T-cell (primary cell): ENCODE measurements at regions not wholly inside any gene's neighbourhood (a gene's known extent, or its start where the extent isn't known, plus 50 kb on each side); places are given as distances from the start of the nearest gene placed in this dataset.

Experiments
- ATAC-seq, 4 experiments: fragments of 200-7000 bp in 3 of 4; fragments of 150-1000 bp in 1 of 4; cut with Tn5 transposase; replicated peaks in 1 of 4; 1 replicate in 3 of 4; 2 replicates in 1 of 4; pipeline ENCODE4 v1.10.0; 2021; ENCODE audit warnings: moderate library complexity in 3 of 4, mild to moderate bottlenecking in 2 of 4, moderate number of reproducible peaks in 1 of 4
- CTCF ChIA-PET, 2 donors: fragments of 300-600 bp; sonication (Branson Sonifier 250); formaldehyde crosslinking; loops; one replicate each; lab custom pipeline; 2022; ENCODE audit warnings: antibody characterized with exemption in 2 of 2; lab: Charles Lee
- POLR2A ChIA-PET, 2 donors: fragments of 300-600 bp; sonication (Branson Sonifier 250); formaldehyde crosslinking; loops; one replicate each; lab custom pipeline; 2022; ENCODE audit warnings: antibody characterized with exemption in 2 of 2; lab: Charles Lee
- DNase-seq, 35 experiments: peaks; one replicate each; pipeline versions ENCODE4 v3.0.0 to v3.0.0-alpha.2; 2013 to 2023
- H3K27ac ChIP-seq: one replicate; pipeline ENCODE4 v1.5.1; 2013; ENCODE audit warnings: low read length
- H3K27me3 ChIP-seq, 2 experiments: replicated peaks in 1 of 2; 1 replicate in 1 of 2; 2 replicates in 1 of 2; pipeline versions ENCODE4 v1.6.1 to v1.7.0; 2013; ENCODE audit warnings: low read length in 1 of 2, mixed read lengths in 1 of 2; ENCODE audit not compliant: control insufficient read depth in 2 of 2, insufficient read depth in 2 of 2; ENCODE audit errors: extremely low read depth in 1 of 2
- H3K36me3 ChIP-seq, 2 donors: 1 replicate in 1 of 2; 2 replicates in 1 of 2; pipeline versions ENCODE4 v1.6.1 to v1.7.0; 2013; ENCODE audit warnings: low read length in 1 of 2; ENCODE audit not compliant: control insufficient read depth in 2 of 2, insufficient read depth in 1 of 2; ENCODE audit errors: extremely low read depth in 1 of 2
- H3K4me1 ChIP-seq, 2 experiments: 1 replicate in 1 of 2; 2 replicates in 1 of 2; pipeline versions ENCODE4 v1.6.1 to v1.7.0; 2013; ENCODE audit warnings: low read length in 2 of 2, mixed read lengths in 1 of 2; ENCODE audit not compliant: insufficient read depth in 2 of 2, control insufficient read depth in 1 of 2; ENCODE audit errors: extremely low read depth in 1 of 2
- H3K4me3 ChIP-seq, 2 donors: 1 replicate in 1 of 2; 2 replicates in 1 of 2; pipeline versions ENCODE4 v1.5.1 to v1.7.0; 2013; ENCODE audit warnings: mild to moderate bottlenecking in 2 of 2, low read length in 1 of 2, moderate library complexity in 1 of 2; ENCODE audit not compliant: control insufficient read depth in 1 of 2; ENCODE audit errors: extremely low read depth in 1 of 2
- H3K9me3 ChIP-seq: 2 replicates; pipeline ENCODE4 v1.7.0; 2013
- H3K27ac Mint-ChIP-seq, 2 donors: one replicate each; pipeline ENCODE4 v1.8.0; 2020 to 2021; ENCODE audit warnings: mild to moderate bottlenecking in 2 of 2, mixed read lengths in 2 of 2
- H3K27me3 Mint-ChIP-seq, 2 donors: one replicate each; pipeline ENCODE4 v1.8.0; 2021 to 2022; ENCODE audit warnings: mixed read lengths in 2 of 2
- H3K36me3 Mint-ChIP-seq: one replicate; pipeline ENCODE4 v1.8.0; 2021; ENCODE audit warnings: mixed read lengths
- H3K4me1 Mint-ChIP-seq, 3 donors: one replicate each; pipeline ENCODE4 v1.8.0; 2020 to 2022; ENCODE audit warnings: mixed read lengths in 3 of 3, mild to moderate bottlenecking in 1 of 3
- H3K4me3 Mint-ChIP-seq, 3 donors: one replicate each; pipeline ENCODE4 v1.8.0; 2020 to 2022; ENCODE audit warnings: mild to moderate bottlenecking in 3 of 3, mixed read lengths in 3 of 3, moderate library complexity in 3 of 3
- H3K9me3 Mint-ChIP-seq, 3 donors: one replicate each; pipeline ENCODE4 v1.8.0; 2020 to 2022; ENCODE audit warnings: mixed read lengths in 3 of 3
- WGBS: methylation state at CpG from one replicate; pipeline ENCODE4 v1.1.5; 2013; ENCODE audit warnings: missing lambda C conversion rate; ENCODE audit not compliant: insufficient coverage; 5-methylcytosine and 5-hydroxymethylcytosine counted together

- Histone ChIP-seq H3K4me3 (no peak overlapping the region), H3K4me1 (no peaks in the 10 kb centered on the region), H3K9me3 (no peaks in the 10 kb centered on the region), H3K27ac (no peak overlapping the region), H3K27me3 (no peaks in the 10 kb centered on the region), H3K36me3 (no peaks in the 10 kb centered on the region)
- H3K27ac Mint-ChIP-seq, result no peak overlapping the region
- CTCF ChIA-PET, result no interaction called here
- DNase-seq (no peak), ATAC-seq (no peak)
- H3K4me3 Mint-ChIP-seq, result no peak overlapping the region
- H3K36me3 Mint-ChIP-seq, result no peaks in the 10 kb centered on the region
- 80% methylated on average over 1 of the region's 1 CpG for whole genome bisulfite sequencing
- POLR2A ChIA-PET, result no interaction called here
- H3K27me3 Mint-ChIP-seq, result peaks cover 3 to 20% of the 10 kb centered on the region in 2 donors
- H3K9me3 Mint-ChIP-seq, result no peaks in the 10 kb centered on the region
- H3K4me1 Mint-ChIP-seq, result no peaks in the 10 kb centered on the region
Measured at GRCh38 chr20:39222101-39222500, 260.0 kb downstream of the DHX35 start.

- CTCF ChIA-PET, result no interaction called here
Measured at GRCh38 chr20:39216195-39216594, 254.1 kb downstream of the DHX35 start.

GRCh38 chr20:39214828-39215227 lies 252.7 kb downstream of the DHX35 start:
- WGBS, result 63% methylated on average over 1 of the region's 2 CpGs
- CTCF ChIA-PET, result no interaction called here

More at GRCh38 chr20:39216195-39216594, 254.1 kb downstream of the DHX35 start:
- H3K27ac ChIP-seq, result no peak overlapping the region
- Mint-ChIP-seq H3K27me3 (peaks cover 7 to 15% of the 10 kb centered on the region in 2 donors), H3K4me1 (no peaks in the 10 kb centered on the region), H3K27ac (no peak overlapping the region), H3K4me3 (no peak overlapping the region), H3K36me3 (no peaks in the 10 kb centered on the region), H3K9me3 (no peaks in the 10 kb centered on the region)
- H3K4me1 ChIP-seq, result no peaks in the 10 kb centered on the region
- no peaks in the 10 kb centered on the region for H3K36me3 ChIP-seq
- H3K4me3 ChIP-seq, result no peak overlapping the region
- H3K27me3 ChIP-seq, result no peaks in the 10 kb centered on the region
- ATAC-seq (no peak), DNase-seq (no peak)
- POLR2A ChIA-PET, result no interaction called here
- 72% methylated on average over 2 of the region's 3 CpGs for WGBS
- no peaks in the 10 kb centered on the region for H3K9me3 ChIP-seq

GRCh38 chr20:39213476-39214145 lies 251.5 kb downstream of the DHX35 start:
- no peaks in the 10 kb centered on the region for H3K4me1 ChIP-seq
- DNase-seq, result no peak
- H3K9me3 Mint-ChIP-seq, result no peaks in the 10 kb centered on the region
- H3K4me3 Mint-ChIP-seq, result no peak overlapping the region
- H3K27me3 ChIP-seq, result peaks cover 0 to 9% of the 10 kb centered on the region in 2 experiments
- POLR2A ChIA-PET, result no interaction called here
- H3K27me3 Mint-ChIP-seq, result peaks cover 5 to 10% of the 10 kb centered on the region in 2 donors
- no peak for ATAC-seq
- H3K27ac Mint-ChIP-seq, result no peak overlapping the region
- no peaks in the 10 kb centered on the region for H3K9me3 ChIP-seq
- 100% methylated on average over 1 of the region's 3 CpGs for WGBS
- no peaks in the 10 kb centered on the region for H3K36me3 ChIP-seq
- no peaks in the 10 kb centered on the region for H3K4me1 Mint-ChIP-seq
- H3K27ac ChIP-seq, result no peak overlapping the region
- CTCF ChIA-PET, result no interaction called here
- no peak overlapping the region for H3K4me3 ChIP-seq
- no peaks in the 10 kb centered on the region for H3K36me3 Mint-ChIP-seq

More at GRCh38 chr20:39214828-39215227, 252.7 kb downstream of the DHX35 start:
- Histone ChIP-seq H3K4me1 (no peaks in the 10 kb centered on the region), H3K4me3 (no peak overlapping the region), H3K27me3 (peaks cover 0 to 6% of the 10 kb centered on the region in 2 experiments), H3K36me3 (no peaks in the 10 kb centered on the region), H3K9me3 (no peaks in the 10 kb centered on the region), H3K27ac (no peak overlapping the region)
- H3K27ac Mint-ChIP-seq, result no peak overlapping the region
- H3K9me3 Mint-ChIP-seq, result no peaks in the 10 kb centered on the region
- H3K36me3 Mint-ChIP-seq, result no peaks in the 10 kb centered on the region
- DNase-seq (no peak), ATAC-seq (no peak)
- no peak overlapping the region for H3K4me3 Mint-ChIP-seq
- POLR2A ChIA-PET, result no interaction called here
- H3K4me1 Mint-ChIP-seq, result no peaks in the 10 kb centered on the region
- peaks cover 7 to 9% of the 10 kb centered on the region in 2 donors for H3K27me3 Mint-ChIP-seq

GRCh38 chr20:39211060-39211748 lies 249.1 kb downstream of the DHX35 start:
- Mint-ChIP-seq H3K9me3 (no peaks in the 10 kb centered on the region), H3K4me1 (no peaks in the 10 kb centered on the region), H3K4me3 (no peak overlapping the region), H3K36me3 (no peaks in the 10 kb centered on the region), H3K27ac (no peak overlapping the region), H3K27me3 (peaks cover 7 to 13% of the 10 kb centered on the region in 2 donors)
- CTCF ChIA-PET, result no interaction called here
- POLR2A ChIA-PET, result no interaction called here
- no peaks in the 10 kb centered on the region for H3K9me3 ChIP-seq
- no peak for ATAC-seq
- H3K36me3 ChIP-seq, result no peaks in the 10 kb centered on the region
- no peaks in the 10 kb centered on the region for H3K4me1 ChIP-seq
- H3K4me3 ChIP-seq, result no peak overlapping the region
- DNase-seq, result no peak
- H3K27me3 ChIP-seq, result peaks cover 0 to 9% of the 10 kb centered on the region in 2 experiments
- WGBS, result 90% methylated on average over 2 of the region's 5 CpGs
- H3K27ac ChIP-seq, result no peak overlapping the region

- no peak for ATAC-seq
- no peaks in the 10 kb centered on the region for H3K4me1 Mint-ChIP-seq
- H3K27me3 Mint-ChIP-seq, result peaks cover 5 to 9% of the 10 kb centered on the region in 2 donors
- Histone ChIP-seq H3K27ac (no peak overlapping the region), H3K4me3 (no peak overlapping the region), H3K27me3 (peaks cover 0 to 9% of the 10 kb centered on the region in 2 experiments), H3K9me3 (no peaks in the 10 kb centered on the region), H3K4me1 (no peaks in the 10 kb centered on the region), H3K36me3 (no peaks in the 10 kb centered on the region)
- no peak for DNase-seq
- H3K4me3 Mint-ChIP-seq, result no peak overlapping the region
- H3K36me3 Mint-ChIP-seq, result no peaks in the 10 kb centered on the region
- no peaks in the 10 kb centered on the region for H3K9me3 Mint-ChIP-seq
- ChIA-PET POLR2A (no interaction called here), CTCF (no interaction called here)
- no peak overlapping the region for H3K27ac Mint-ChIP-seq
- 74% methylated on average over 9 of the region's 11 CpGs for WGBS
Measured at GRCh38 chr20:39210341-39211036, 248.3 kb downstream of the DHX35 start.
